Spleen (tissue), 7 donors: ENCODE measurements at regions not wholly inside any gene's neighbourhood (a gene's known extent, or its start where the extent isn't known, plus 50 kb on each side); places are given as distances from the start of the nearest gene placed in this dataset.

Experiments used
- POLR2A ChIP-seq, 3 donors: fragments of 450-650 bp; IDR thresholded peaks; one replicate each; pipeline ENCODE4 v1.5.1; 2017; ENCODE audit warnings: antibody characterized with exemption in 3 of 3, mild to moderate bottlenecking in 1 of 3
- POLR2AphosphoS5 ChIP-seq, 3 donors: sonication (generic); formaldehyde crosslinking; IDR thresholded peaks; one replicate each; pipeline ENCODE4 v1.5.1; 2017; ENCODE audit warnings: antibody characterized with exemption in 3 of 3
- TF ChIP-seq, protein P1 (sequence below), 11 experiments: fragments of 200-600 bp in 7 of 11; fragments of 450-650 bp in 4 of 11; sonication (generic) in 4 of 11; IDR thresholded peaks in 8 of 11; conservative IDR thresholded peaks in 3 of 11; 1 replicate in 7 of 11; 2 replicates in 4 of 11; pipeline versions ENCODE4 v1.4.0 to v1.8.0; 2016 to 2021; ENCODE audit warnings: antibody characterized with exemption in 11 of 11, inconsistent platforms in 4 of 11, mild to moderate bottlenecking in 1 of 11
- donor health status: DM: no; HTN: no; CAD: no; lungs with moderate emphysema.
- donor health status: DM: no; HTN: no; CAD: no.
- donor health status: DM: no; HTN: no; CAD: no.

DNA sequence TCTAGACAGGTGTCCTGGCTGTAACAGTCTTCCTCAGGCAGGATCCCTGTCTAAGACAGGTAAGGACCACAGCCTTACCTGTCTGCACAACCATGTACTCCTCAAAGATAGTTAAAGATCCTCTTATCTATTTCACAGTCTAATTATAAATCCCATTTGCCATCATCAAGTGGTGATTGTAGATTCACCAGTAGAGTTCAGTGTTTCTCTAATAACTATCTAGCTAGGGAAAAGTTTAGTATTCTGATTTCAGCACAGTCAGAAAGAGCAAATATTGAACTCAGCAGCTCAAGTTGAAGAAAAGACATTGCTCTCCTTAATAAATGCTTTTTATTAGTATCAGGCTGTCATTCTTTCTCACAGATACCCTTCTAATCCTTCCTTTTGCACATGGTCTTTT is 1305.5 kb upstream of the NXPH2 start:
- TF ChIP-seq, protein P1, sequence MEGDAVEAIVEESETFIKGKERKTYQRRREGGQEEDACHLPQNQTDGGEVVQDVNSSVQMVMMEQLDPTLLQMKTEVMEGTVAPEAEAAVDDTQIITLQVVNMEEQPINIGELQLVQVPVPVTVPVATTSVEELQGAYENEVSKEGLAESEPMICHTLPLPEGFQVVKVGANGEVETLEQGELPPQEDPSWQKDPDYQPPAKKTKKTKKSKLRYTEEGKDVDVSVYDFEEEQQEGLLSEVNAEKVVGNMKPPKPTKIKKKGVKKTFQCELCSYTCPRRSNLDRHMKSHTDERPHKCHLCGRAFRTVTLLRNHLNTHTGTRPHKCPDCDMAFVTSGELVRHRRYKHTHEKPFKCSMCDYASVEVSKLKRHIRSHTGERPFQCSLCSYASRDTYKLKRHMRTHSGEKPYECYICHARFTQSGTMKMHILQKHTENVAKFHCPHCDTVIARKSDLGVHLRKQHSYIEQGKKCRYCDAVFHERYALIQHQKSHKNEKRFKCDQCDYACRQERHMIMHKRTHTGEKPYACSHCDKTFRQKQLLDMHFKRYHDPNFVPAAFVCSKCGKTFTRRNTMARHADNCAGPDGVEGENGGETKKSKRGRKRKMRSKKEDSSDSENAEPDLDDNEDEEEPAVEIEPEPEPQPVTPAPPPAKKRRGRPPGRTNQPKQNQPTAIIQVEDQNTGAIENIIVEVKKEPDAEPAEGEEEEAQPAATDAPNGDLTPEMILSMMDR (IDR thresholded peaks at IDR 0.05 in 8 of 11, conservative IDR thresholded peaks at IDR 0.05 in 3 of 11) = no peak
- TF ChIP-seq POLR2A (IDR thresholded peaks at IDR 0.05) (no peak), POLR2AphosphoS5 (IDR thresholded peaks at IDR 0.05) (no peak)
